ENCODE measurements at regions not wholly inside any gene's neighbourhood (a gene's known extent, or its start where the extent isn't known, plus 50 kb on each side); places are given as distances from the start of the nearest gene placed in this dataset.
"Not testable (repeated sequence)": the region's sequence is repeated elsewhere in the genome, so short reads cannot be mapped to it uniquely, and the experiment has no call there.

DNA sequence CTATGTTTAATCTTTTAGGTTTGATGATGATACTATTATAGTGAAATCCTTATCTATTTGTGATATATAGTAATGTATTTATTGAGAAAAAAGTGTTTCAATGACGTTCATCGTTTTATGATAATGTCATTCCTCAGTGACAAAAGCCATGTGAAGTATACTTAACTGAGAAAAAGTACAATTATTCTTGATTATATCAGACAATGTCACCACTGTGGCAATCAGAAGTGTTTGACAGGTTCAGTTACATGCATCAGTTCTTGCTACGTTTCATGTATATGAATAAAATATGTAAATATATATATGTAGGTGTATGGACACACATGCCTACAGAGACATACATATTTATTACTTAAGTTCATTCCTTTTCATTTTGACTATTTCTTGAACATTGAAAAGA is 341.5 kb upstream of the CDH10 start:
- no peak for TF ChIP-seq POLR2AphosphoS5 (IDR thresholded peaks at IDR 0.05; ENCODE audit: low read depth)
- TF ChIP-seq, protein P1, sequence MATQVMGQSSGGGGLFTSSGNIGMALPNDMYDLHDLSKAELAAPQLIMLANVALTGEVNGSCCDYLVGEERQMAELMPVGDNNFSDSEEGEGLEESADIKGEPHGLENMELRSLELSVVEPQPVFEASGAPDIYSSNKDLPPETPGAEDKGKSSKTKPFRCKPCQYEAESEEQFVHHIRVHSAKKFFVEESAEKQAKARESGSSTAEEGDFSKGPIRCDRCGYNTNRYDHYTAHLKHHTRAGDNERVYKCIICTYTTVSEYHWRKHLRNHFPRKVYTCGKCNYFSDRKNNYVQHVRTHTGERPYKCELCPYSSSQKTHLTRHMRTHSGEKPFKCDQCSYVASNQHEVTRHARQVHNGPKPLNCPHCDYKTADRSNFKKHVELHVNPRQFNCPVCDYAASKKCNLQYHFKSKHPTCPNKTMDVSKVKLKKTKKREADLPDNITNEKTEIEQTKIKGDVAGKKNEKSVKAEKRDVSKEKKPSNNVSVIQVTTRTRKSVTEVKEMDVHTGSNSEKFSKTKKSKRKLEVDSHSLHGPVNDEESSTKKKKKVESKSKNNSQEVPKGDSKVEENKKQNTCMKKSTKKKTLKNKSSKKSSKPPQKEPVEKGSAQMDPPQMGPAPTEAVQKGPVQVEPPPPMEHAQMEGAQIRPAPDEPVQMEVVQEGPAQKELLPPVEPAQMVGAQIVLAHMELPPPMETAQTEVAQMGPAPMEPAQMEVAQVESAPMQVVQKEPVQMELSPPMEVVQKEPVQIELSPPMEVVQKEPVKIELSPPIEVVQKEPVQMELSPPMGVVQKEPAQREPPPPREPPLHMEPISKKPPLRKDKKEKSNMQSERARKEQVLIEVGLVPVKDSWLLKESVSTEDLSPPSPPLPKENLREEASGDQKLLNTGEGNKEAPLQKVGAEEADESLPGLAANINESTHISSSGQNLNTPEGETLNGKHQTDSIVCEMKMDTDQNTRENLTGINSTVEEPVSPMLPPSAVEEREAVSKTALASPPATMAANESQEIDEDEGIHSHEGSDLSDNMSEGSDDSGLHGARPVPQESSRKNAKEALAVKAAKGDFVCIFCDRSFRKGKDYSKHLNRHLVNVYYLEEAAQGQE (IDR thresholded peaks at IDR 0.05; ENCODE audit: insufficient replicate concordance, low read depth): no peak
- no peak for TF ChIP-seq GABPA (IDR thresholded peaks at IDR 0.05; ENCODE audit: low read depth)
- TF ChIP-seq SPI1 (IDR thresholded peaks at IDR 0.05; ENCODE audit: borderline replicate concordance, low read depth): no peak
- TF ChIP-seq, protein P2, sequence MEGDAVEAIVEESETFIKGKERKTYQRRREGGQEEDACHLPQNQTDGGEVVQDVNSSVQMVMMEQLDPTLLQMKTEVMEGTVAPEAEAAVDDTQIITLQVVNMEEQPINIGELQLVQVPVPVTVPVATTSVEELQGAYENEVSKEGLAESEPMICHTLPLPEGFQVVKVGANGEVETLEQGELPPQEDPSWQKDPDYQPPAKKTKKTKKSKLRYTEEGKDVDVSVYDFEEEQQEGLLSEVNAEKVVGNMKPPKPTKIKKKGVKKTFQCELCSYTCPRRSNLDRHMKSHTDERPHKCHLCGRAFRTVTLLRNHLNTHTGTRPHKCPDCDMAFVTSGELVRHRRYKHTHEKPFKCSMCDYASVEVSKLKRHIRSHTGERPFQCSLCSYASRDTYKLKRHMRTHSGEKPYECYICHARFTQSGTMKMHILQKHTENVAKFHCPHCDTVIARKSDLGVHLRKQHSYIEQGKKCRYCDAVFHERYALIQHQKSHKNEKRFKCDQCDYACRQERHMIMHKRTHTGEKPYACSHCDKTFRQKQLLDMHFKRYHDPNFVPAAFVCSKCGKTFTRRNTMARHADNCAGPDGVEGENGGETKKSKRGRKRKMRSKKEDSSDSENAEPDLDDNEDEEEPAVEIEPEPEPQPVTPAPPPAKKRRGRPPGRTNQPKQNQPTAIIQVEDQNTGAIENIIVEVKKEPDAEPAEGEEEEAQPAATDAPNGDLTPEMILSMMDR (IDR thresholded peaks at IDR 0.05; ENCODE audit: insufficient read depth, low read length): no peak
- Histone ChIP-seq H3K4me3 (replicated peaks; ENCODE audit: insufficient read depth, low read length) (no peak overlapping the region), H3K27ac (replicated peaks) (no peak overlapping the region), H3K27me3 (ENCODE audit: insufficient read depth, poor library complexity, severe bottlenecking) (no peaks in the 10 kb centered on the region)
- no peak for DNase-seq (ENCODE audit: low read depth in 1 of 2, low spot score in 1 of 2)

DNA sequence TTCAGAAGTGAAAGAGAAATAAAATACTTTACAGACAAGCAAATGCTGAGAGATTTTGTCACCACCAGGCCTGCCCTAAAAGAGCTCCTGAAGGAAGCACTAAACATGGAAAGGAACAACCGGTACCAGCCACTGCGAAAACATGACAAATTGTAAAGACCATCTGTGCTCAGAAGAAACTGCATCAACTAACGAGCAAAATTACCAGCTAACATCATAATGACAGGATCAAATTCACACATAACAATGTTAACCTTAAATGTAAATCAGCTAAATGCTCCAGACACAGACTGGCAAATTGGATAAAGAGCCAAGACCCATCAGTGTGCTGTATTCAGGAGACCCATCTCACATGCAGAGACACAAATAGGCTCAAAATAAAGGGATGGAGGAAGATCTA is 333.8 kb upstream of the CDH10 start:
- not testable (repeated sequence) for H3K27ac ChIP-seq (replicated peaks); DNase-seq (ENCODE audit: low read depth in 1 of 2, low spot score in 1 of 2); H3K4me3 ChIP-seq (replicated peaks; ENCODE audit: insufficient read depth, low read length); H3K27me3 ChIP-seq (ENCODE audit: insufficient read depth, poor library complexity, severe bottlenecking)

DNA sequence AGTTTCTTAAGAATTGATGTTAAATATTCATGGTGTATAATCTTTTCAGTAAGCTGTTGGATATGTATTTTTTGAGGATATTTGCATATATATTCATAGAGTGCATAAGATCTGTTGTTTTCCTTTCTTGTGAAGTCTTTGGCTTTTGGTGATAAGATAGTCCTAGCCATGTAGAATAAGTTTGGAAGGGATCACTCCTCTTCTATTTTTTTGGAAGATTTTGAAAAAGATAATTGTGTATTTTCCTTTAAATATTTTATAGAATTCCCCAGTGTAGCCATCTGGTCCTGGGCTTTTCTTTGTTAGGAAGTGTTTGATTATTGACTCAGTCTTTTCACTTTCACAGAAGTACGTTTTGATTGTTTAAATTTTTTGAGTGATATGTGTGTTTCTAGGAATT is 318.8 kb upstream of the CDH10 start:
- H3K4me3 ChIP-seq (replicated peaks; ENCODE audit: insufficient read depth, low read length): no peak overlapping the region
- TF ChIP-seq POLR2AphosphoS5 (IDR thresholded peaks at IDR 0.05; ENCODE audit: low read depth): no peak
- no peak for TF ChIP-seq GABPA (IDR thresholded peaks at IDR 0.05; ENCODE audit: low read depth)
- no peak for TF ChIP-seq SPI1 (IDR thresholded peaks at IDR 0.05; ENCODE audit: borderline replicate concordance, low read depth)
- TF ChIP-seq, protein P2 (IDR thresholded peaks at IDR 0.05; ENCODE audit: insufficient read depth, low read length): no peak
- TF ChIP-seq, protein P1 (IDR thresholded peaks at IDR 0.05; ENCODE audit: insufficient replicate concordance, low read depth): no peak

DNA sequence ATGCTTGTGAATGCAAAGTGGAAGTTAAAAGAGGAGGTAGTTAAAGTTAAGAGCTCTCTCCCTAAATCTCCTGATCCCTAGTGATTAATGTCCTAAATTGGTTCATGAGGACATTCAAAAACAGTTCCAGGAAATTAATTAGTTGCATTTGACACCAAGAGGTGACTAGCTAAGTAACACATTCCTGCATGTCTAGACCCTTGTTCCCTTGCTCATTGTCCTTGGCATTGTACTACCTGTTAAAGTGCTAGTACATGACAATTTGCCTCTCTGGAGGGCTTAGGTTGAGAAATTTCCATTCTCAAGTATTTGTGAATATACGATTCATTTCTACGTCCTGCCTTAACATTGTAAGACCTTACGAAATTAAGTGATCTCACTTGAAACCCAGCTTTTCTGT is 278.6 kb upstream of the CDH10 start:
- no peaks in the 10 kb centered on the region for H3K27me3 ChIP-seq (ENCODE audit: insufficient read depth, poor library complexity, severe bottlenecking)
- no peak overlapping the region for H3K27ac ChIP-seq (replicated peaks)
- H3K4me3 ChIP-seq (replicated peaks; ENCODE audit: insufficient read depth, low read length): no peak overlapping the region
- TF ChIP-seq, protein P1 (IDR thresholded peaks at IDR 0.05; ENCODE audit: insufficient replicate concordance, low read depth): no peak
- TF ChIP-seq POLR2AphosphoS5 (IDR thresholded peaks at IDR 0.05; ENCODE audit: low read depth): no peak
- no peak for TF ChIP-seq SPI1 (IDR thresholded peaks at IDR 0.05; ENCODE audit: borderline replicate concordance, low read depth)
- no peak for TF ChIP-seq GABPA (IDR thresholded peaks at IDR 0.05; ENCODE audit: low read depth)
- TF ChIP-seq, protein P2 (IDR thresholded peaks at IDR 0.05; ENCODE audit: insufficient read depth, low read length): no peak
- DNase-seq (ENCODE audit: low read depth in 1 of 2, low spot score in 1 of 2): no peak

More for the DNA sequence above, 318.8 kb upstream of the CDH10 start:
- no peaks in the 10 kb centered on the region for H3K27me3 ChIP-seq (ENCODE audit: insufficient read depth, poor library complexity, severe bottlenecking)
- H3K27ac ChIP-seq (replicated peaks): no peak overlapping the region
- DNase-seq (ENCODE audit: low read depth in 1 of 2, low spot score in 1 of 2): no peak

Measured in HL-60 (cell line).